IPS-20b (cell line): ENCODE measurements at regions not wholly inside any gene's neighbourhood (a gene's known extent, or its start where the extent isn't known, plus 50 kb on each side); places are given as distances from the start of the nearest gene placed in this dataset.

Source experiments
- H3K27ac ChIP-seq: one replicate; pipeline ENCODE4 v1.5.1; 2013; ENCODE audit warnings: low read length
- H3K27me3 ChIP-seq: 2 replicates; pipeline ENCODE4 v1.6.1; 2013; ENCODE audit warnings: mild to moderate bottlenecking, low read length, inconsistent platforms; ENCODE audit not compliant: insufficient read depth
- H3K36me3 ChIP-seq: 2 replicates; pipeline ENCODE4 v1.6.1; 2013; ENCODE audit warnings: low read depth, mild to moderate bottlenecking, inconsistent platforms, low read length, moderate library complexity; ENCODE audit not compliant: insufficient read depth
- H3K4me1 ChIP-seq: 2 replicates; pipeline ENCODE4 v1.6.1; 2013; ENCODE audit warnings: mild to moderate bottlenecking, control low read depth, inconsistent platforms, low read length, moderate library complexity; ENCODE audit not compliant: insufficient read depth
- H3K4me3 ChIP-seq: 2 replicates; pipeline ENCODE4 v1.5.1; 2013; ENCODE audit warnings: mild to moderate bottlenecking, low read length, inconsistent platforms
- H3K9ac ChIP-seq: 2 replicates; pipeline ENCODE4 v1.6.1; 2013; ENCODE audit warnings: low read depth, mild to moderate bottlenecking, inconsistent platforms, low read length, moderate library complexity
- H3K9me3 ChIP-seq: 2 replicates; pipeline ENCODE4 v1.6.1; 2013; ENCODE audit warnings: mild to moderate bottlenecking, low read depth, low read length, inconsistent platforms; ENCODE audit not compliant: insufficient read depth

GRCh38 chr6:104500265-104500664 lies 359.5 kb downstream of the HACE1 start:
- H3K4me3 ChIP-seq: no peak overlapping the region
- H3K9ac ChIP-seq: no peak overlapping the region
- H3K36me3 ChIP-seq: no peaks in the 10 kb centered on the region
- H3K27me3 ChIP-seq: no peaks in the 10 kb centered on the region
- no peaks in the 10 kb centered on the region for H3K4me1 ChIP-seq
- no peaks in the 10 kb centered on the region for H3K9me3 ChIP-seq
- H3K27ac ChIP-seq: no peak overlapping the region

DNA sequence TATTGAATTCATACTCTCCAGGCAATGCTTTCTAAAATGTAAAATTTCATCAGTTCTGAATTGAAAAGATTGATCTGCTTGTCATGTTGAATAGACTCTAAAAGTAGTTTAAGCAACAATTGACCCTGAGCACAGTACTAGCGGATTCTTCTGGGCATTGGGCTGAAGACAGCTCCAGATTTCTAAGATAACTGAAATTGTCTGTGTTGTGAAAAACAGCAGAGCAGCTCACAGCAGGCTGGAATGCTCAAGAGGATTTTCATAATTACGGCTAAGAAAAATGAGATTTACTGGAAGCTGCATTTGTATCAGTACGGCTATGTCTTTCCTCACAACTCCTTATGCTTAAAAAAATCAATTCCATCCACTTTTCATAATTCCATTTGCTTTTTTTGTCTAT lies 373.7 kb downstream of the HACE1 start:
- H3K9ac ChIP-seq: no peak overlapping the region
- no peaks in the 10 kb centered on the region for H3K36me3 ChIP-seq
- no peaks in the 10 kb centered on the region for H3K27me3 ChIP-seq
- no peak overlapping the region for H3K27ac ChIP-seq
- H3K4me1 ChIP-seq: no peaks in the 10 kb centered on the region
- H3K4me3 ChIP-seq: no peak overlapping the region
- H3K9me3 ChIP-seq: no peaks in the 10 kb centered on the region

DNA sequence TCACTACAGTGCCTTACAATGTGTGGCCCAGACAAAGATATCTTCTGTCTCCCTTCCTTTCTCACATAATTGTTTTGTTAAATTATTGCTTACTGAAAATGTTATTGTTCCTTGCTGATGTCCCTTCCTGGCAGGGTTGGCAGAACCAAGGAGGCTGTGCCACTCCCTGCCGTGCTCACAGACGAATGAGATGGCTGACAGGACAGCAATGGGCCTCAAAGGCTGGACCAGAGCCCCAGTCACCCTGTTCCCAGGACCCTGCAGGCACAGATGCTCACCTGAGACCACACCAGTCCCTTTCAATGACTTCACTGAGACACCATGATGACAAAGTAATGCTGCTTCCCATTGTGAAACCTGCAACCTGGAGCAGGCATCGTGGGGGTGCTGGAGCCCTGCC lies 375.1 kb downstream of the HACE1 start:
- Histone ChIP-seq H3K9ac (no peak overlapping the region), H3K9me3 (no peaks in the 10 kb centered on the region), H3K4me3 (no peak overlapping the region), H3K4me1 (no peaks in the 10 kb centered on the region), H3K36me3 (no peaks in the 10 kb centered on the region), H3K27me3 (no peaks in the 10 kb centered on the region), H3K27ac (no peak overlapping the region)

DNA sequence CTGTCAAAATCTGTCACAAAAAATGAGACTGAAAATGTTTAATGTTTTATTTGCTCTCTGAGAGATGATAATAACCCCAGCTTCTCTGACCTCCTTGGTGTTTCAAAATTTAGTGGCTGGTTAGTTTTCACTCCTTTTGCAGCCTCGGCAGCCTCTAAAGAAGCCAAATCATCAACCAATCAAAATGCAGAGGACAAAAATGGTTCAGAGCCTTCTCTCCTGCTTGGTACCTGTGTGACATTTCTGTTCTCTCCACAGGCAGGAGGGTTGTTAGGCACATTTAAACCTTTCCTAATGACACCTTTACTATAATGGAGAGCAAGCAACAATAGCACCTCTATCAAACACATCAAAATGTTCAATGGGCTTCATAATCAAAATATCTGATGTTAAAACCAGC lies 375.5 kb downstream of the HACE1 start:
- H3K27ac ChIP-seq: no peak overlapping the region
- H3K4me3 ChIP-seq: no peak overlapping the region
- no peak overlapping the region for H3K9ac ChIP-seq
- H3K9me3 ChIP-seq: no peaks in the 10 kb centered on the region
- no peaks in the 10 kb centered on the region for H3K36me3 ChIP-seq
- no peaks in the 10 kb centered on the region for H3K27me3 ChIP-seq
- H3K4me1 ChIP-seq: no peaks in the 10 kb centered on the region

DNA sequence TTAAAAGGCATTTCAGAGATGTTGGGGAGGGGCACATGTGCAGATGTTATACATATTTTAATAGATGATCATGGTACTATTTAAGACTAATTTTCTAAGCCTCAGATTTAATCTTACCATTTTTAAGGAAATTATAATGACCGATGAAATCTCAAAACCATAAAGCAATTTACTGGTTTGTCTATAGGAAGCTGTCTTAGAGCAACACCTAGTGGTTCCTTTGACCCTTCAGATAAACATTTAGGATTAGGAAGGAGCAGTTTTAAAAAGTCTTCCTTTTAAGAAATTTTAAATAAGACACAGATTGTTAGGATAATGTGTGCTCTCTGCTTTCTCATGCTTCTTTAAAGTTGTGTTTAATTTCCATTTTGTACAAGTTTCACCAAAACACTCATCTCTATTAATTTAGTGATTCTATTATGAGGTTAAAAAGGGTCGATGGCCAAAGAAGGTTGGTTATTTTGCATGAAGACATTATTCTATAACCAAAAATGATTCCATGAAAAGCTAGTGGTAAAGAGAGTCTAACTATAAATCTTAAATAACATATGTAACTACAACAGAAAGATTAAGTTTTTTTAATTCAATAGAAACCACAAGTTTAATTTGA lies 376.4 kb downstream of the HACE1 start:
- H3K4me1 ChIP-seq: no peaks in the 10 kb centered on the region
- H3K4me3 ChIP-seq: no peak overlapping the region
- H3K36me3 ChIP-seq: no peaks in the 10 kb centered on the region
- no peaks in the 10 kb centered on the region for H3K27me3 ChIP-seq
- H3K9me3 ChIP-seq: no peaks in the 10 kb centered on the region
- no peak overlapping the region for H3K9ac ChIP-seq
- no peak overlapping the region for H3K27ac ChIP-seq

DNA sequence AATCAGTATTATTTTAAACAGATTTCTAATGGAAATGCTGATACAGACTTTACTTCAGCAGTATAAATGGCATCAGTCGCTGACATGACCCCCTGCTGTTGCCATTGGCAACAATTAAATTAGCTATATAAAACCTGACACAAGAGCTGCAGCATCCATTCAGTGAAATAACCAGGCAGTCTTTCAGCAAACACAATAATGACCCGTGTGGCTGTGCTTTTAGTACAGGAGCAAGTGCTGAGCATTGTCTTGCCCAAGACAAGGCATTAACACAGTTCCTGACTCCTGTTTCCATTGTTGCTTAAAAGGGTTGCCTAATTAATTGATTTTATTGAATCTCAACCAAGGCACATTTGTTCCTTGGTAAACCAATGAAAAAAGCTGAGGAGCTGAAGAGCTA lies 382.1 kb downstream of the HACE1 start:
- Histone ChIP-seq H3K27me3 (no peaks in the 10 kb centered on the region), H3K4me1 (peaks cover 2% of the 10 kb centered on the region; the same call in 1 of the 2 replicates), H3K36me3 (no peaks in the 10 kb centered on the region), H3K9ac (no peak overlapping the region), H3K9me3 (no peaks in the 10 kb centered on the region), H3K4me3 (no peak overlapping the region), H3K27ac (no peak overlapping the region)

- Histone ChIP-seq H3K4me1 (peaks cover 14% of the 10 kb centered on the region; the same call in 1 of the 2 replicates), H3K4me3 (peak overlapping the region; percentile 16; the same call in 1 of the 2 replicates), H3K9ac (no peak overlapping the region), H3K27me3 (no peaks in the 10 kb centered on the region), H3K27ac (no peak overlapping the region), H3K36me3 (no peaks in the 10 kb centered on the region), H3K9me3 (no peaks in the 10 kb centered on the region)
Observed at GRCh38 chr6:104473021-104473429, 386.7 kb downstream of the HACE1 start.

GRCh38 chr6:104472021-104472901 lies 387.5 kb downstream of the HACE1 start:
- Histone ChIP-seq H3K9ac (peak overlapping the region; percentile 18; the same call in 1 of the 2 replicates), H3K9me3 (no peaks in the 10 kb centered on the region), H3K27ac (peak overlapping the region; percentile 13), H3K27me3 (no peaks in the 10 kb centered on the region), H3K36me3 (no peaks in the 10 kb centered on the region), H3K4me1 (peaks cover 14% of the 10 kb centered on the region; the same call in 1 of the 2 replicates), H3K4me3 (peak overlapping the region; percentile 16; the same call in 1 of the 2 replicates)

- Histone ChIP-seq H3K27ac (no peak overlapping the region), H3K9ac (no peak overlapping the region), H3K4me3 (no peak overlapping the region), H3K36me3 (no peaks in the 10 kb centered on the region), H3K4me1 (no peaks in the 10 kb centered on the region; the same call in 1 of the 2 replicates), H3K9me3 (no peaks in the 10 kb centered on the region), H3K27me3 (no peaks in the 10 kb centered on the region)
Observed at GRCh38 chr6:104466306-104466705, 393.4 kb downstream of the HACE1 start.

- no peaks in the 10 kb centered on the region for H3K36me3 ChIP-seq
- no peaks in the 10 kb centered on the region for H3K27me3 ChIP-seq
- no peak overlapping the region for H3K9ac ChIP-seq
- H3K27ac ChIP-seq: no peak overlapping the region
- H3K4me3 ChIP-seq: no peak overlapping the region
- no peaks in the 10 kb centered on the region for H3K4me1 ChIP-seq
- no peaks in the 10 kb centered on the region for H3K9me3 ChIP-seq
Observed at GRCh38 chr6:104462811-104463599, 396.7 kb downstream of the HACE1 start.

GRCh38 chr6:104460738-104461483 lies 398.8 kb downstream of the HACE1 start:
- H3K4me1 ChIP-seq: no peaks in the 10 kb centered on the region
- no peaks in the 10 kb centered on the region for H3K27me3 ChIP-seq
- H3K36me3 ChIP-seq: no peaks in the 10 kb centered on the region
- H3K27ac ChIP-seq: no peak overlapping the region
- no peaks in the 10 kb centered on the region for H3K9me3 ChIP-seq
- no peak overlapping the region for H3K4me3 ChIP-seq
- H3K9ac ChIP-seq: no peak overlapping the region
